ENCODE measurements at regions not wholly inside any gene's neighbourhood (a gene's known extent, or its start where the extent isn't known, plus 50 kb on each side); places are given as distances from the start of the nearest gene placed in this dataset.

DNA sequence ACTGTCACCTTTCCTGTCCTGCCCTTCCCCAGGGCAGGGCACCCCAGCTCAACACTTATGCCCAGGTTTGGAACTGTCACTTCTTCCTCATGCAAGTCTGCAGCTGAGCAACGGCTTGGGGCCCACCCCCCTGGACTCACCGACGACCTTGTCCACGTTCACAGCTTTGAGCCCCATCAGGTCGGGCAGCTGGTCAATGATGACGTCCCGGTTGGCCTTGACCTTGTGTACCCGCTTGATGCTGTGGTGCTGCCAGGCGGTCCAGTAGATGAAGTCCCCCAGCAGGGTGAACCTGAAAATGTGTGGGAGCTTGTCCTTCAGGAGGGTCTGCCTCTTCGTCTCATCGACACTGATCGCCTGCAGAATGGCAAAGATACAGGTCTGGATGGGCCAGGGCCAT is 135.0 kb downstream of the CRYBB2 start:
- TF ChIP-seq, protein P1, sequence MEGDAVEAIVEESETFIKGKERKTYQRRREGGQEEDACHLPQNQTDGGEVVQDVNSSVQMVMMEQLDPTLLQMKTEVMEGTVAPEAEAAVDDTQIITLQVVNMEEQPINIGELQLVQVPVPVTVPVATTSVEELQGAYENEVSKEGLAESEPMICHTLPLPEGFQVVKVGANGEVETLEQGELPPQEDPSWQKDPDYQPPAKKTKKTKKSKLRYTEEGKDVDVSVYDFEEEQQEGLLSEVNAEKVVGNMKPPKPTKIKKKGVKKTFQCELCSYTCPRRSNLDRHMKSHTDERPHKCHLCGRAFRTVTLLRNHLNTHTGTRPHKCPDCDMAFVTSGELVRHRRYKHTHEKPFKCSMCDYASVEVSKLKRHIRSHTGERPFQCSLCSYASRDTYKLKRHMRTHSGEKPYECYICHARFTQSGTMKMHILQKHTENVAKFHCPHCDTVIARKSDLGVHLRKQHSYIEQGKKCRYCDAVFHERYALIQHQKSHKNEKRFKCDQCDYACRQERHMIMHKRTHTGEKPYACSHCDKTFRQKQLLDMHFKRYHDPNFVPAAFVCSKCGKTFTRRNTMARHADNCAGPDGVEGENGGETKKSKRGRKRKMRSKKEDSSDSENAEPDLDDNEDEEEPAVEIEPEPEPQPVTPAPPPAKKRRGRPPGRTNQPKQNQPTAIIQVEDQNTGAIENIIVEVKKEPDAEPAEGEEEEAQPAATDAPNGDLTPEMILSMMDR (IDR thresholded peaks at IDR 0.05; ENCODE audit: unreplicated experiment) = no peak
- Mint-ChIP-seq H3K9me3 (ENCODE audit: unreplicated experiment) (no peaks in the 10 kb centered on the region), H3K36me3 (ENCODE audit: insufficient read depth, unreplicated experiment) (peaks cover 73% of the 10 kb centered on the region), H3K4me1 (ENCODE audit: insufficient read depth, unreplicated experiment) (no peaks in the 10 kb centered on the region), H3K4me3 (ENCODE audit: unreplicated experiment) (no peak overlapping the region), H3K27ac (ENCODE audit: low read depth, unreplicated experiment) (no peak overlapping the region), H3K27me3 (ENCODE audit: insufficient read depth, unreplicated experiment) (no peaks in the 10 kb centered on the region)
- no TSS peak for BruUV-seq (replicated peaks)
- intact Hi-C loops (cut with micrococcal nuclease) = no loop called here
- no peak for DNase-seq (ENCODE audit: unreplicated experiment)
- ChIA-PET POLR2A (no interaction called here), CTCF (interaction anchor here (0.7 to 1.7 kb wide), 2 partner anchors 8 to 347 kb away, joined by 4 to 14 read pairs; no protein-coding TSS in a partner anchor)

- Mint-ChIP-seq H3K36me3 (ENCODE audit: insufficient read depth, unreplicated experiment) (peaks cover 57% of the 10 kb centered on the region), H3K27me3 (ENCODE audit: insufficient read depth, unreplicated experiment) (no peaks in the 10 kb centered on the region), H3K4me3 (ENCODE audit: unreplicated experiment) (no peak overlapping the region), H3K4me1 (ENCODE audit: insufficient read depth, unreplicated experiment) (no peaks in the 10 kb centered on the region), H3K9me3 (ENCODE audit: unreplicated experiment) (no peaks in the 10 kb centered on the region), H3K27ac (ENCODE audit: low read depth, unreplicated experiment) (no peak overlapping the region)
- intact Hi-C loops (cut with micrococcal nuclease) = no loop called here
- CTCF ChIA-PET = no interaction called here
- BruUV-seq (replicated peaks) = no TSS peak
- DNase-seq (ENCODE audit: unreplicated experiment) = no peak
- TF ChIP-seq, protein P1 (IDR thresholded peaks at IDR 0.05; ENCODE audit: unreplicated experiment) = no peak
- POLR2A ChIA-PET = no interaction called here
Measured at GRCh38 chr22:25357132-25357455, 137.7 kb downstream of the CRYBB2 start.

- POLR2A ChIA-PET = no interaction called here
- intact Hi-C loops (cut with micrococcal nuclease) = no loop called here
- Mint-ChIP-seq H3K36me3 (ENCODE audit: insufficient read depth, unreplicated experiment) (peaks cover 50% of the 10 kb centered on the region), H3K4me3 (ENCODE audit: unreplicated experiment) (no peak overlapping the region), H3K9me3 (ENCODE audit: unreplicated experiment) (no peaks in the 10 kb centered on the region), H3K4me1 (ENCODE audit: insufficient read depth, unreplicated experiment) (no peaks in the 10 kb centered on the region), H3K27me3 (ENCODE audit: insufficient read depth, unreplicated experiment) (no peaks in the 10 kb centered on the region), H3K27ac (ENCODE audit: low read depth, unreplicated experiment) (no peak overlapping the region)
- CTCF ChIA-PET = interaction anchor here (0.7 to 1.7 kb wide), 3 partner anchors 90 to 420 kb away, joined by 3 to 5 read pairs (median 3); no protein-coding TSS in a partner anchor
- BruUV-seq (replicated peaks) = no TSS peak
- TF ChIP-seq, protein P1 (IDR thresholded peaks at IDR 0.05; ENCODE audit: unreplicated experiment) = no peak
- no peak for DNase-seq (ENCODE audit: unreplicated experiment)
Measured at GRCh38 chr22:25357606-25358420, 138.4 kb downstream of the CRYBB2 start.

- ChIA-PET POLR2A (interaction anchor here (0.6 to 1.0 kb wide), 2 partner anchors 45 to 1031 kb away, joined by 3 to 4 read pairs; no protein-coding TSS in a partner anchor), CTCF (interaction anchor here (0.7 to 1.7 kb wide), 4 partner anchors 12 to 420 kb away, joined by 3 to 5 read pairs (median 3); no protein-coding TSS in a partner anchor)
- Mint-ChIP-seq H3K9me3 (ENCODE audit: unreplicated experiment) (no peaks in the 10 kb centered on the region), H3K36me3 (ENCODE audit: insufficient read depth, unreplicated experiment) (peaks cover 42% of the 10 kb centered on the region), H3K27ac (ENCODE audit: low read depth, unreplicated experiment) (no peak overlapping the region), H3K4me3 (ENCODE audit: unreplicated experiment) (no peak overlapping the region), H3K4me1 (ENCODE audit: insufficient read depth, unreplicated experiment) (no peaks in the 10 kb centered on the region), H3K27me3 (ENCODE audit: insufficient read depth, unreplicated experiment) (no peaks in the 10 kb centered on the region)
- DNase-seq (ENCODE audit: unreplicated experiment) = no peak
- TF ChIP-seq, protein P1 (IDR thresholded peaks at IDR 0.05; ENCODE audit: unreplicated experiment) = no peak
- intact Hi-C loops (cut with micrococcal nuclease) = no loop called here
- no TSS peak for BruUV-seq (replicated peaks)
Measured at GRCh38 chr22:25358421-25359170, 139.2 kb downstream of the CRYBB2 start.

Data from MCF 10A (cell line).